ENCODE measurements at regions not wholly inside any gene's neighbourhood (a gene's known extent, or its start where the extent isn't known, plus 50 kb on each side); places are given as distances from the start of the nearest gene placed in this dataset.

DNA sequence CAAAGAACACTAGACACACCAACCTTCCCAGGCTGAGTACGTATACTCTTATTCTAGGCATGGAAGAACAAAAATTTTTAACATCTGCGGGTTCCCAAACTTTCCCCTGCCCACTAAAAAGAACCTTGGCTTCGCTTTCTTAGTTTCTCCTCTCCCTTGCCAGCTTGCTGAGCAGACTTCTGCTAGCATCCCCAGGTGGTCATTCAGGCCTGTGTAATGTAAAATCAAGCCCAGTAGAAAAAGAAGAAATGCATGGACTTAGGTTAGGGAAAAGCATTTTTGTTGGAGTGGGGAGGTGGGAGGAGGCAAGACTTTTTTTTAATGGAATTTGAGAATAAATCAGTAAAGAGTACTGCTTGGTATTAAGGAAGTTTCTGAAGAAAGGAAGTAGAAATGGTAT lies 331.0 kb upstream of the TLE4 start:
- no peak for DNase-seq
- Histone ChIP-seq H3F3A (ENCODE audit: insufficient read depth) (no peaks in the 10 kb centered on the region), H4K20me1 (ENCODE audit: insufficient read depth) (no peaks in the 10 kb centered on the region), H3K79me2 (ENCODE audit: insufficient read depth) (no peaks in the 10 kb centered on the region), H3K4me3 (no peak overlapping the region), H3K36me3 (ENCODE audit: low read depth) (no peaks in the 10 kb centered on the region), H3K4me1 (ENCODE audit: insufficient read depth) (no peaks in the 10 kb centered on the region), H3K27me3 (replicated peaks; ENCODE audit: insufficient read depth) (no peaks in the 10 kb centered on the region), H3K27ac (no peak overlapping the region), H3K4me2 (ENCODE audit: unreplicated experiment) (no peak overlapping the region), H2AFZ (no peak overlapping the region), H3K9ac (no peak overlapping the region), H3K9me3 (ENCODE audit: low read depth) (no peaks in the 10 kb centered on the region), H3K9me2 (ENCODE audit: insufficient read depth) (no peaks in the 10 kb centered on the region)
- TF ChIP-seq EZH2phosphoT487 (IDR thresholded peaks at IDR 0.05; ENCODE audit: insufficient read depth, low read depth) (no peak), EZH2 (IDR thresholded peaks at IDR 0.05; ENCODE audit: insufficient read depth, poor library complexity, severe bottlenecking) (no peak)
- in situ Hi-C loops (cut with MboI): no loop called here
- WGBS, 2 experiments (ENCODE audit: low coverage in 1 of 2, low lambda C conversion rate in 2 of 2, missing lambda C conversion rate in 2 of 2): 86 to 88% methylated on average over 3 of the region's 3 CpGs

DNA sequence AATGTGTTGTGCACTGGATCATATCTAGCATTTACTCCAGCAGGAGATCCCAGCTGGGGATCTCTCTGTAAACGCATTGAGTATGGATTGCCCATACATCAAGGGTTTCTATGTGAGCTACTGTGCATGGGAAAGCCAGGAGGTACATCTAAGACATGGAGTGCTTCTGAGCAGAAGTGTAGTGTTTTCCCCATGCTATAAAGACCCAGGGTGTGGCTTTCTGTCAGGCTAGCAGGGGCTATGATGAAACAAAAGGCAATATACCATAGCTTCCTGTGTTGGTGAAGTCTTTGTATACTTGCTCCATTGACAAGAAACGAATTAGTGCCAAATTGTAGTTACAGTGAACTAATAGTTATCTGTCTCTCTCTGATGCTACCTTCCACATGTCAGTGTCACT lies 329.3 kb upstream of the TLE4 start:
- Histone ChIP-seq H4K20me1 (ENCODE audit: insufficient read depth) (no peaks in the 10 kb centered on the region), H3K4me3 (no peak overlapping the region), H3K4me1 (ENCODE audit: insufficient read depth) (no peaks in the 10 kb centered on the region), H3K9me2 (ENCODE audit: insufficient read depth) (no peaks in the 10 kb centered on the region), H3K9me3 (ENCODE audit: low read depth) (no peaks in the 10 kb centered on the region), H3F3A (ENCODE audit: insufficient read depth) (no peaks in the 10 kb centered on the region), H3K9ac (no peak overlapping the region), H3K79me2 (ENCODE audit: insufficient read depth) (no peaks in the 10 kb centered on the region), H3K27ac (no peak overlapping the region), H3K36me3 (ENCODE audit: low read depth) (no peaks in the 10 kb centered on the region), H2AFZ (no peak overlapping the region), H3K4me2 (ENCODE audit: unreplicated experiment) (no peak overlapping the region), H3K27me3 (replicated peaks; ENCODE audit: insufficient read depth) (no peaks in the 10 kb centered on the region)
- TF ChIP-seq EZH2 (IDR thresholded peaks at IDR 0.05; ENCODE audit: insufficient read depth, poor library complexity, severe bottlenecking) (no peak), EZH2phosphoT487 (IDR thresholded peaks at IDR 0.05; ENCODE audit: insufficient read depth, low read depth) (no peak)
- in situ Hi-C loops (cut with MboI): no loop called here
- no peak for DNase-seq
- WGBS, 2 experiments (ENCODE audit: low coverage in 1 of 2, low lambda C conversion rate in 2 of 2, missing lambda C conversion rate in 2 of 2): 51 to 56% methylated on average over 2 of the region's 2 CpGs

DNA sequence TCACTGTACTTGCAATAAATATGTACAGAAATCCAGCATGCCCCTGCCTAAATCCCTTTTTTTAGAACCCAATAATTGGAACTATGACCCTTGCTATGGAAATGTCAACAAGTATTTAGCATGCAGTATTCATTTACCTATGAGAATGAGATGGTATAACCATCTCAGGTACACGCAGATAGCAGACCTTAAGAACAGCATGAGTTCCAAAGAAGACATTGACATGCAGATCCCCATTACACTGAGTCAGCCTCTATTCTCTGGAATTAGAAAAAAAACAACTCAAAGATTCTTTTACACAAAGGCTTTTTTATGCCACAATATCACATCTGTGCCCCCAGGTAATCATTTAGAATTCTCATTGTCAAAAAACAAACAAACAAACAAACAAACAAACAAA lies 325.6 kb upstream of the TLE4 start:
- Histone ChIP-seq H3K4me2 (ENCODE audit: unreplicated experiment) (no peak overlapping the region), H3K9ac (no peak overlapping the region), H3K27ac (no peak overlapping the region), H3K4me3 (no peak overlapping the region), H3K9me2 (ENCODE audit: insufficient read depth) (no peaks in the 10 kb centered on the region), H3K27me3 (replicated peaks; ENCODE audit: insufficient read depth) (no peaks in the 10 kb centered on the region), H3F3A (ENCODE audit: insufficient read depth) (no peaks in the 10 kb centered on the region), H3K9me3 (ENCODE audit: low read depth) (no peaks in the 10 kb centered on the region), H3K4me1 (ENCODE audit: insufficient read depth) (no peaks in the 10 kb centered on the region), H3K79me2 (ENCODE audit: insufficient read depth) (no peaks in the 10 kb centered on the region), H4K20me1 (ENCODE audit: insufficient read depth) (no peaks in the 10 kb centered on the region), H2AFZ (no peak overlapping the region), H3K36me3 (ENCODE audit: low read depth) (no peaks in the 10 kb centered on the region)
- no peak for DNase-seq
- no peak for TF ChIP-seq EZH2phosphoT487 (IDR thresholded peaks at IDR 0.05; ENCODE audit: insufficient read depth, low read depth)
- 73 to 74% methylated on average over 1 of the region's 1 CpG for WGBS, 2 experiments (ENCODE audit: low coverage in 1 of 2, low lambda C conversion rate in 2 of 2, missing lambda C conversion rate in 2 of 2)
- in situ Hi-C loops (cut with MboI): no loop called here

DNA sequence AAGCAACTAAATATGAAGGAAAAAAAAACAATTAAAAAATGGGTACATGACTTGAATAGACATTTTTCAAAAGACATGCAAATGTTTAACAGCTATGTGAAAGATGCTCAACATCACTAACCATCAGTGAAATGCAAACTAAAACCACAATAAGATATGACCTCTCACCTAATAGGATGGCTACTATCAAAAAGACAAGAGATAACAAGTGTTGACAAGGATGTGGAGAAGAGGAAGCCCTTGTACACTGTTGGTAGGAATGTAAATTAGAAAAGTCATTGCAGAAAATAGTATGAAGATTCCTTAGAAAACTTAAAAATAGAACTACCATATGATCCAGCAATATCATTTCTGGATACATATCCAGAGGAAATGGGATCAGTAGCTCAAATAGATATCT lies 324.7 kb upstream of the TLE4 start:
- no peaks in the 10 kb centered on the region for H3K9me2 ChIP-seq (ENCODE audit: insufficient read depth)
- H3K27ac ChIP-seq: no peak overlapping the region
- no peaks in the 10 kb centered on the region for H4K20me1 ChIP-seq (ENCODE audit: insufficient read depth)
- no peaks in the 10 kb centered on the region for H3F3A ChIP-seq (ENCODE audit: insufficient read depth)
- H3K79me2 ChIP-seq (ENCODE audit: insufficient read depth): no peaks in the 10 kb centered on the region
- H3K4me1 ChIP-seq (ENCODE audit: insufficient read depth): no peaks in the 10 kb centered on the region
- no peak for DNase-seq
- no peak overlapping the region for H3K4me2 ChIP-seq (ENCODE audit: unreplicated experiment)
- TF ChIP-seq EZH2 (IDR thresholded peaks at IDR 0.05; ENCODE audit: insufficient read depth, poor library complexity, severe bottlenecking): no peak
- no peak overlapping the region for H3K9ac ChIP-seq
- H2AFZ ChIP-seq: no peak overlapping the region
- no peaks in the 10 kb centered on the region for H3K9me3 ChIP-seq (ENCODE audit: low read depth)
- no peak overlapping the region for H3K4me3 ChIP-seq
- no peaks in the 10 kb centered on the region for H3K36me3 ChIP-seq (ENCODE audit: low read depth)
- no peaks in the 10 kb centered on the region for H3K27me3 ChIP-seq (replicated peaks; ENCODE audit: insufficient read depth)
- in situ Hi-C loops (cut with MboI): no loop called here

DNA sequence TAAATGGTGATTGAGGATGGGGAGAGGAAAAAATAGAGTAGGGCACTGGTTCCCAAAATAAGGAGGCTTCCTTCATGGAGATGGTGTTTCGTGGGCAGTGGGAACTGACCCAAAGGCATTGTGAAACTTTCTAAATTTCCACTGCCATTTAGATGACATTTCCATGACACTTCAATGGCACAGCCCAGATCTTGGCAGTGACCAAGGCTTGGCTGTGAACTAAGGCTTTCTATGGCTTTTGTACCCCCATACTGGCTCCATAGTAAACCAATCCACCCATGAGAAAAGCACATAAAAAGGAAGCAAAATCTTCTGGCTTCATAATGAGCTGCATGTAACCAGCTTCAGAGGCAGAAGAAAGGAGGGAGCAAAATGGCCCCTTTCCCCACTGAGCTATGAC lies 321.0 kb upstream of the TLE4 start:
- Histone ChIP-seq H3K9me2 (ENCODE audit: insufficient read depth) (no peaks in the 10 kb centered on the region), H3K4me1 (ENCODE audit: insufficient read depth) (no peaks in the 10 kb centered on the region), H3K9ac (no peak overlapping the region), H3K27me3 (replicated peaks; ENCODE audit: insufficient read depth) (no peaks in the 10 kb centered on the region), H3K4me2 (ENCODE audit: unreplicated experiment) (no peak overlapping the region), H3K27ac (no peak overlapping the region), H3F3A (ENCODE audit: insufficient read depth) (no peaks in the 10 kb centered on the region), H3K9me3 (ENCODE audit: low read depth) (no peaks in the 10 kb centered on the region), H3K4me3 (no peak overlapping the region), H3K36me3 (ENCODE audit: low read depth) (no peaks in the 10 kb centered on the region), H2AFZ (no peak overlapping the region), H4K20me1 (ENCODE audit: insufficient read depth) (no peaks in the 10 kb centered on the region), H3K79me2 (ENCODE audit: insufficient read depth) (no peaks in the 10 kb centered on the region)
- no peak for DNase-seq
- in situ Hi-C loops (cut with MboI): no loop called here
- WGBS, 2 experiments (ENCODE audit: low coverage in 1 of 2, low lambda C conversion rate in 2 of 2, missing lambda C conversion rate in 2 of 2): 14 to 15% methylated on average over 1 of the region's 1 CpG
- no peak for TF ChIP-seq EZH2phosphoT487 (IDR thresholded peaks at IDR 0.05; ENCODE audit: insufficient read depth, low read depth)
- TF ChIP-seq EZH2 (IDR thresholded peaks at IDR 0.05; ENCODE audit: insufficient read depth, poor library complexity, severe bottlenecking): no peak

All from GM23248 (cell line).